Neural progenitor cell (in vitro differentiated cells): ENCODE measurements at regions not wholly inside any gene's neighbourhood (a gene's known extent, or its start where the extent isn't known, plus 50 kb on each side); places are given as distances from the start of the nearest gene placed in this dataset.

Experiments
- EZH2 ChIP-seq: fragments of 200-600 bp; sonication (generic); IDR thresholded peaks from 2 replicates; pipeline ENCODE4 v1.6.1; 2017; ENCODE audit warnings: antibody characterized with exemption, mild to moderate bottlenecking, moderate library complexity
- EZH2phosphoT487 ChIP-seq: fragments of 200-600 bp; sonication (generic); IDR thresholded peaks from 2 replicates; pipeline ENCODE4 v1.6.1; 2017; ENCODE audit warnings: antibody characterized with exemption
- TF ChIP-seq, protein P1 (sequence below): fragments of 200-600 bp; sonication (generic); IDR thresholded peaks from 2 replicates; pipeline ENCODE4 v1.5.1; 2017; ENCODE audit warnings: antibody characterized with exemption, mild to moderate bottlenecking

DNA sequence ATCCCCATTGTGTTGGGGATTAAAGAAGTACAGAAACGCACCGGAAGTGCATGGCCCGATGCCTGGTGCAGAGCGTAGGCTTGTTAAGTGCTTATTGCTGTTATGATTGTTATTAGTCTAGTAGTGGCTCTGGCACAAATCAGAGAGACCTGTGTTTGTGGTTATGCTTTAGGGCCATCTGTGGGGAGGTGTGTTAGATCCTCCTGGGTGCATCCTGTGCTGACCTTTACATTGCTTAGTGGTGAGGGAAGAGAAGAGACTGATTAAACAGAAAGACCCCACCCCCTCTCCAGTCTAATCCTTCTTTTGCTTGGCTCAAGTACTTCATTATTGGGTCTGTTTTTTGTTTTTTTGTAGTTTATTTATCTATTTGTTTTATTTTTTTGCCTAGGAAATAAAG is 112.7 kb upstream of the SPRY4 start:
- TF ChIP-seq, protein P1, sequence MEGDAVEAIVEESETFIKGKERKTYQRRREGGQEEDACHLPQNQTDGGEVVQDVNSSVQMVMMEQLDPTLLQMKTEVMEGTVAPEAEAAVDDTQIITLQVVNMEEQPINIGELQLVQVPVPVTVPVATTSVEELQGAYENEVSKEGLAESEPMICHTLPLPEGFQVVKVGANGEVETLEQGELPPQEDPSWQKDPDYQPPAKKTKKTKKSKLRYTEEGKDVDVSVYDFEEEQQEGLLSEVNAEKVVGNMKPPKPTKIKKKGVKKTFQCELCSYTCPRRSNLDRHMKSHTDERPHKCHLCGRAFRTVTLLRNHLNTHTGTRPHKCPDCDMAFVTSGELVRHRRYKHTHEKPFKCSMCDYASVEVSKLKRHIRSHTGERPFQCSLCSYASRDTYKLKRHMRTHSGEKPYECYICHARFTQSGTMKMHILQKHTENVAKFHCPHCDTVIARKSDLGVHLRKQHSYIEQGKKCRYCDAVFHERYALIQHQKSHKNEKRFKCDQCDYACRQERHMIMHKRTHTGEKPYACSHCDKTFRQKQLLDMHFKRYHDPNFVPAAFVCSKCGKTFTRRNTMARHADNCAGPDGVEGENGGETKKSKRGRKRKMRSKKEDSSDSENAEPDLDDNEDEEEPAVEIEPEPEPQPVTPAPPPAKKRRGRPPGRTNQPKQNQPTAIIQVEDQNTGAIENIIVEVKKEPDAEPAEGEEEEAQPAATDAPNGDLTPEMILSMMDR = no peak
- TF ChIP-seq EZH2 (no peak), EZH2phosphoT487 (no peak)
